Natural killer cell treated with Interleukin-12 subunit alpha and Interleukin-12 subunit beta and Interleukin-15 and Interleukin-18, amount 100 ng/mL, for 72 hours (primary cell): ENCODE measurements at regions not wholly inside any gene's neighbourhood (a gene's known extent, or its start where the extent isn't known, plus 50 kb on each side); places are given as distances from the start of the nearest gene placed in this dataset.
A peak's percentile ranks its signal among the peaks of the same experiment; 100 is the strongest.

Experiments
- ATAC-seq, 2 donors: fragments of 150-1000 bp; cut with Tn5 transposase in 1 of 2; sonication (Bioruptor Pico), chemical (Tn5 transposase) in 1 of 2; 2 replicates each; pipeline ENCODE4 v1.10.0; 2021
- DNase-seq: peaks from one replicate; pipeline ENCODE4 v3.0.0; 2022; ENCODE audit warnings: low spot score
- H3K27ac Mint-ChIP-seq, 2 donors: 1 replicate in 1 of 2; 2 replicates in 1 of 2; pipeline ENCODE4 v1.8.0; 2022; ENCODE audit warnings: mixed read lengths in 2 of 2, mild to moderate bottlenecking in 1 of 2, moderate library complexity in 1 of 2
- H3K27me3 Mint-ChIP-seq, 2 donors: 1 replicate in 1 of 2; 2 replicates in 1 of 2; pipeline ENCODE4 v1.8.0; 2022; ENCODE audit warnings: mixed read lengths in 2 of 2
- H3K36me3 Mint-ChIP-seq: one replicate; pipeline ENCODE4 v1.8.0; 2022; ENCODE audit warnings: mixed read lengths
- H3K4me1 Mint-ChIP-seq, 2 donors: 1 replicate in 1 of 2; 2 replicates in 1 of 2; pipeline ENCODE4 v1.8.0; 2022; ENCODE audit warnings: low read depth in 2 of 2, mixed read lengths in 2 of 2, mild to moderate bottlenecking in 1 of 2
- H3K4me3 Mint-ChIP-seq: one replicate; pipeline ENCODE4 v1.8.0; 2022; ENCODE audit warnings: mixed read lengths
- H3K9me3 Mint-ChIP-seq: 2 replicates; pipeline ENCODE4 v1.8.0; 2022; ENCODE audit warnings: mixed read lengths

GRCh38 chr4:81984746-81985145, 389.0 kb downstream of the HNRNPD start:
- Mint-ChIP-seq H3K4me1 (no peaks in the 10 kb centered on the region), H3K27me3 (peaks cover 5 to 7% of the 10 kb centered on the region in 2 donors), H3K27ac (no peak overlapping the region), H3K9me3 (no peaks in the 10 kb centered on the region), H3K36me3 (no peaks in the 10 kb centered on the region), H3K4me3 (no peak overlapping the region)
- DNase-seq (no peak), ATAC-seq (no peak)

GRCh38 chr4:81982846-81983540, 390.8 kb downstream of the HNRNPD start:
- H3K9me3 Mint-ChIP-seq = no peaks in the 10 kb centered on the region
- H3K27ac Mint-ChIP-seq = no peak overlapping the region
- no peaks in the 10 kb centered on the region for H3K36me3 Mint-ChIP-seq
- DNase-seq = no peak
- peaks cover 3 to 5% of the 10 kb centered on the region in 2 donors for H3K27me3 Mint-ChIP-seq
- no peak overlapping the region for H3K4me3 Mint-ChIP-seq
- H3K4me1 Mint-ChIP-seq = no peaks in the 10 kb centered on the region
- ATAC-seq = no peak

GRCh38 chr4:81981218-81981617, 392.6 kb downstream of the HNRNPD start:
- Mint-ChIP-seq H3K27me3 (peaks cover 0 to 5% of the 10 kb centered on the region in 2 donors), H3K27ac (no peak overlapping the region), H3K36me3 (no peaks in the 10 kb centered on the region), H3K4me1 (no peaks in the 10 kb centered on the region), H3K4me3 (no peak overlapping the region), H3K9me3 (no peaks in the 10 kb centered on the region)
- ATAC-seq (no peak), DNase-seq (no peak)

- Mint-ChIP-seq H3K27ac (no peak overlapping the region), H3K27me3 (peaks cover 5 to 10% of the 10 kb centered on the region in 2 donors), H3K36me3 (no peaks in the 10 kb centered on the region), H3K9me3 (peaks cover 2% of the 10 kb centered on the region), H3K4me3 (no peak overlapping the region), H3K4me1 (no peaks in the 10 kb centered on the region)
- ATAC-seq (no peak), DNase-seq (no peak)
Measured at GRCh38 chr4:81974523-81974922, 399.3 kb downstream of the HNRNPD start.

- H3K4me3 Mint-ChIP-seq = no peak overlapping the region
- H3K9me3 Mint-ChIP-seq = peaks cover 2% of the 10 kb centered on the region
- H3K27me3 Mint-ChIP-seq = peaks cover 11 to 24% of the 10 kb centered on the region in 2 donors
- H3K36me3 Mint-ChIP-seq = no peaks in the 10 kb centered on the region
- H3K27ac Mint-ChIP-seq = no peak overlapping the region
- no peak for ATAC-seq
- DNase-seq = no peak
- no peaks in the 10 kb centered on the region for H3K4me1 Mint-ChIP-seq
Measured at GRCh38 chr4:81971637-81972381, 402.0 kb downstream of the HNRNPD start.

GRCh38 chr4:81971061-81971460, 402.7 kb downstream of the HNRNPD start:
- Mint-ChIP-seq H3K27ac (no peak overlapping the region), H3K4me1 (no peaks in the 10 kb centered on the region), H3K9me3 (peaks cover 2% of the 10 kb centered on the region), H3K27me3 (peaks cover 11 to 27% of the 10 kb centered on the region in 2 donors), H3K36me3 (no peaks in the 10 kb centered on the region), H3K4me3 (no peak overlapping the region)
- ATAC-seq = no peak
- no peak for DNase-seq

- no peak overlapping the region for H3K27ac Mint-ChIP-seq
- H3K27me3 Mint-ChIP-seq = peaks cover 11 to 30% of the 10 kb centered on the region in 2 donors
- ATAC-seq (peak in 1 of 2 donors; percentile 32), DNase-seq (no peak)
- H3K4me1 Mint-ChIP-seq = no peaks in the 10 kb centered on the region
- no peaks in the 10 kb centered on the region for H3K36me3 Mint-ChIP-seq
- no peak overlapping the region for H3K4me3 Mint-ChIP-seq
- peaks cover 2% of the 10 kb centered on the region for H3K9me3 Mint-ChIP-seq
Measured at GRCh38 chr4:81970454-81970853, 403.3 kb downstream of the HNRNPD start.

- peaks cover 6 to 28% of the 10 kb centered on the region in 2 donors for H3K27me3 Mint-ChIP-seq
- H3K36me3 Mint-ChIP-seq = no peaks in the 10 kb centered on the region
- H3K4me3 Mint-ChIP-seq = no peak overlapping the region
- no peak for ATAC-seq
- peaks cover 1% of the 10 kb centered on the region for H3K9me3 Mint-ChIP-seq
- H3K27ac Mint-ChIP-seq = no peak overlapping the region
- no peak for DNase-seq
- H3K4me1 Mint-ChIP-seq = no peaks in the 10 kb centered on the region
Measured at GRCh38 chr4:81966676-81967075, 407.1 kb downstream of the HNRNPD start.

- H3K36me3 Mint-ChIP-seq = no peaks in the 10 kb centered on the region
- no peak overlapping the region for H3K27ac Mint-ChIP-seq
Measured at GRCh38 chr4:81965911-81966310, 407.9 kb downstream of the HNRNPD start.

GRCh38 chr4:81965454-81965853, 408.3 kb downstream of the HNRNPD start:
- no peaks in the 10 kb centered on the region for H3K9me3 Mint-ChIP-seq
- no peak for DNase-seq
- no peak for ATAC-seq
- no peak overlapping the region for H3K27ac Mint-ChIP-seq
- H3K4me3 Mint-ChIP-seq = no peak overlapping the region
- peaks cover 5 to 28% of the 10 kb centered on the region in 2 donors for H3K27me3 Mint-ChIP-seq
- H3K36me3 Mint-ChIP-seq = no peaks in the 10 kb centered on the region
- no peaks in the 10 kb centered on the region for H3K4me1 Mint-ChIP-seq

More at GRCh38 chr4:81965911-81966310, 407.9 kb downstream of the HNRNPD start:
- no peak for ATAC-seq
- Mint-ChIP-seq H3K4me3 (no peak overlapping the region), H3K4me1 (no peaks in the 10 kb centered on the region), H3K27me3 (peaks cover 5 to 28% of the 10 kb centered on the region in 2 donors), H3K9me3 (no peaks in the 10 kb centered on the region)
- no peak for DNase-seq

GRCh38 chr4:81963763-81964020, 410.1 kb downstream of the HNRNPD start:
- DNase-seq = no peak
- H3K9me3 Mint-ChIP-seq = no peaks in the 10 kb centered on the region
- H3K27me3 Mint-ChIP-seq = peaks cover 5 to 32% of the 10 kb centered on the region in 2 donors
- no peak for ATAC-seq
- H3K4me3 Mint-ChIP-seq = no peak overlapping the region
- H3K27ac Mint-ChIP-seq = no peak overlapping the region
- H3K4me1 Mint-ChIP-seq = no peaks in the 10 kb centered on the region
- no peaks in the 10 kb centered on the region for H3K36me3 Mint-ChIP-seq

GRCh38 chr4:81963015-81963762, 410.6 kb downstream of the HNRNPD start:
- DNase-seq (no peak), ATAC-seq (peak in 1 of 2 donors; percentile 24)
- Mint-ChIP-seq H3K9me3 (no peaks in the 10 kb centered on the region), H3K36me3 (no peaks in the 10 kb centered on the region), H3K4me3 (no peak overlapping the region), H3K27ac (no peak overlapping the region), H3K4me1 (no peaks in the 10 kb centered on the region), H3K27me3 (peaks cover 5 to 31% of the 10 kb centered on the region in 2 donors)

GRCh38 chr4:81960961-81961360, 412.8 kb downstream of the HNRNPD start:
- Mint-ChIP-seq H3K4me1 (no peaks in the 10 kb centered on the region), H3K27ac (no peak overlapping the region), H3K27me3 (peaks cover 2 to 14% of the 10 kb centered on the region in 2 donors), H3K36me3 (no peaks in the 10 kb centered on the region), H3K9me3 (no peaks in the 10 kb centered on the region), H3K4me3 (no peak overlapping the region)
- ATAC-seq = no peak
- DNase-seq = no peak

- ATAC-seq = no peak
- Mint-ChIP-seq H3K27ac (no peak overlapping the region), H3K27me3 (peaks cover 0 to 5% of the 10 kb centered on the region in 2 donors), H3K4me1 (no peaks in the 10 kb centered on the region), H3K4me3 (no peak overlapping the region), H3K9me3 (no peaks in the 10 kb centered on the region), H3K36me3 (no peaks in the 10 kb centered on the region)
- no peak for DNase-seq
Measured at GRCh38 chr4:81954271-81954670, 419.5 kb downstream of the HNRNPD start.
